Tibial nerve (tissue), 4 donors: ENCODE measurements at regions not wholly inside any gene's neighbourhood (a gene's known extent, or its start where the extent isn't known, plus 50 kb on each side); places are given as distances from the start of the nearest gene placed in this dataset.

Source experiments
- DNase-seq, 2 donors: peaks; one replicate each; pipeline ENCODE4 v3.0.0-alpha.2; 2019; ENCODE audit warnings: low spot score in 2 of 2
- H3K27ac ChIP-seq, 4 donors: fragments of 200-600 bp; sonication (generic) in 3 of 4; one replicate each; pipeline ENCODE4 v1.5.1; 2017 to 2019; ENCODE audit warnings: mild to moderate bottlenecking in 1 of 4
- H3K27me3 ChIP-seq, 2 donors: fragments of 200-600 bp; sonication (generic) in 1 of 2; one replicate each; pipeline versions ENCODE4 v1.5.1 to v1.6.0; 2017 to 2019
- H3K36me3 ChIP-seq, 3 donors: fragments of 200-600 bp; sonication (generic); one replicate each; pipeline ENCODE4 v1.5.1; 2018 to 2019
- H3K4me1 ChIP-seq, 4 donors: fragments of 200-600 bp; sonication (generic) in 3 of 4; one replicate each; pipeline ENCODE4 v1.5.1; 2017 to 2019
- H3K4me3 ChIP-seq, 4 donors: fragments of 200-600 bp; sonication (generic) in 3 of 4; one replicate each; pipeline ENCODE4 v1.5.1; 2017 to 2019; ENCODE audit warnings: mild to moderate bottlenecking in 1 of 4, moderate library complexity in 1 of 4
- H3K9me3 ChIP-seq, 4 donors: fragments of 200-600 bp; sonication (generic) in 3 of 4; one replicate each; pipeline ENCODE4 v1.5.1; 2017 to 2019
- EP300 ChIP-seq, 2 donors: sonication (generic); formaldehyde crosslinking; IDR thresholded peaks; one replicate each; pipeline ENCODE4 v1.6.1; 2017; ENCODE audit warnings: antibody characterized with exemption in 2 of 2, mild to moderate bottlenecking in 1 of 2
- POLR2A ChIP-seq, 2 donors: fragments of 450-650 bp; IDR thresholded peaks; one replicate each; pipeline ENCODE4 v1.6.1; 2017; ENCODE audit warnings: antibody characterized with exemption in 2 of 2, mild to moderate bottlenecking in 2 of 2, moderate library complexity in 2 of 2
- WGBS, 2 donors: methylation state at CpG; one replicate each; pipeline ENCODE4 v1.1.5; 2018; 5-methylcytosine and 5-hydroxymethylcytosine counted together
- TF ChIP-seq, protein P1 (sequence below), 5 experiments: fragments of 200-600 bp in 3 of 5; fragments of 450-650 bp in 2 of 5; sonication (generic) in 3 of 5; IDR thresholded peaks; one replicate each; pipeline ENCODE4 v1.5.1; 2016 to 2019; ENCODE audit warnings: antibody characterized with exemption in 5 of 5, mild to moderate bottlenecking in 3 of 5, moderate library complexity in 2 of 5

DNA sequence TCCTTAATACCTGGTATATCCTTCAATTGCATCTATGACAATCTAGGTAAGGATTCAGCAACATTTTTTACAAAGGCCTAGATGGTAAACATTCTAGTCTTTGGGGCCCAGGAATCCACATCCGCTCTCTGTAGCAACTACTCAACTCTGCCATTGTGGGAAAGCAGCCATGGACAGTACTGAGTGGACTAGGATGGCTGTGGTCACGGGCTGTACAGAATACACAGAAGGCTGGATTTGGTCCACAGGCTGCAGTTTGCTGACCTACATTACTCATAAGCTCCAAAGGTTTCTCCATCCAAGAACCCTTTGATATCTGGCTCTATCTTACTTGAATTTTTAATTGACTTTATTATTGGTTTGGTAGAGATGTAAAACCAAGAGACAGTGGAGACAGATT is 418.3 kb upstream of the LRRTM1 start:
- Histone ChIP-seq H3K4me1 (no peaks in the 10 kb centered on the region), H3K27ac (no peak overlapping the region), H3K36me3 (no peaks in the 10 kb centered on the region), H3K4me3 (no peak overlapping the region), H3K9me3 (peaks cover 0 to 4% (median 0%) of the 10 kb centered on the region in 4 donors), H3K27me3 (no peaks in the 10 kb centered on the region)
- 82 to 91% methylated on average over 2 of the region's 2 CpGs for WGBS, 2 donors
- TF ChIP-seq, protein P1, sequence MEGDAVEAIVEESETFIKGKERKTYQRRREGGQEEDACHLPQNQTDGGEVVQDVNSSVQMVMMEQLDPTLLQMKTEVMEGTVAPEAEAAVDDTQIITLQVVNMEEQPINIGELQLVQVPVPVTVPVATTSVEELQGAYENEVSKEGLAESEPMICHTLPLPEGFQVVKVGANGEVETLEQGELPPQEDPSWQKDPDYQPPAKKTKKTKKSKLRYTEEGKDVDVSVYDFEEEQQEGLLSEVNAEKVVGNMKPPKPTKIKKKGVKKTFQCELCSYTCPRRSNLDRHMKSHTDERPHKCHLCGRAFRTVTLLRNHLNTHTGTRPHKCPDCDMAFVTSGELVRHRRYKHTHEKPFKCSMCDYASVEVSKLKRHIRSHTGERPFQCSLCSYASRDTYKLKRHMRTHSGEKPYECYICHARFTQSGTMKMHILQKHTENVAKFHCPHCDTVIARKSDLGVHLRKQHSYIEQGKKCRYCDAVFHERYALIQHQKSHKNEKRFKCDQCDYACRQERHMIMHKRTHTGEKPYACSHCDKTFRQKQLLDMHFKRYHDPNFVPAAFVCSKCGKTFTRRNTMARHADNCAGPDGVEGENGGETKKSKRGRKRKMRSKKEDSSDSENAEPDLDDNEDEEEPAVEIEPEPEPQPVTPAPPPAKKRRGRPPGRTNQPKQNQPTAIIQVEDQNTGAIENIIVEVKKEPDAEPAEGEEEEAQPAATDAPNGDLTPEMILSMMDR (IDR thresholded peaks at IDR 0.05): no peak
- DNase-seq: no peak

DNA sequence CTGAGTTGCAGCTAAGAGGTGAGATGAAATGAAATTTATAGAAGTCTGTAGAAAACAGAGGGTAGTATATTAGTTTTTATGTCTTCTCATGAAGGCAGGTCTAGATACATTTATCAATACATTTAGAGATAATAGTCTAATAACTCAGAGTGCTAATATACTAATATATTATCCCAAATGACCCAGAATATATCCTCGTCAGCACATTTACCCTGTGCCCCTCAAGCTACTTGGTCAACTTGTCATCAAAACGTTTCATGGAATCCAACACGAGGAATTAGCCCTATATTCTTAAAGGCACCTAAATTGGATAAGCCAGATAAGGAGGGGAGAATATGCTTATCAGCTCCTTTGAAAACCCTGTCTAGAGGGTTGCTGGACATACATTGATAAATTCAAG is 415.1 kb upstream of the LRRTM1 start:
- Histone ChIP-seq H3K4me3 (no peak overlapping the region), H3K27me3 (no peaks in the 10 kb centered on the region), H3K9me3 (no peaks in the 10 kb centered on the region), H3K27ac (no peak overlapping the region), H3K4me1 (no peaks in the 10 kb centered on the region), H3K36me3 (no peaks in the 10 kb centered on the region)
- 90 to 91% methylated on average over 3 of the region's 3 CpGs for WGBS, 2 donors
- TF ChIP-seq EP300 (IDR thresholded peaks at IDR 0.05): no peak
- TF ChIP-seq, protein P1 (IDR thresholded peaks at IDR 0.05): no peak
- no peak for TF ChIP-seq POLR2A (IDR thresholded peaks at IDR 0.05)
- DNase-seq: no peak

DNA sequence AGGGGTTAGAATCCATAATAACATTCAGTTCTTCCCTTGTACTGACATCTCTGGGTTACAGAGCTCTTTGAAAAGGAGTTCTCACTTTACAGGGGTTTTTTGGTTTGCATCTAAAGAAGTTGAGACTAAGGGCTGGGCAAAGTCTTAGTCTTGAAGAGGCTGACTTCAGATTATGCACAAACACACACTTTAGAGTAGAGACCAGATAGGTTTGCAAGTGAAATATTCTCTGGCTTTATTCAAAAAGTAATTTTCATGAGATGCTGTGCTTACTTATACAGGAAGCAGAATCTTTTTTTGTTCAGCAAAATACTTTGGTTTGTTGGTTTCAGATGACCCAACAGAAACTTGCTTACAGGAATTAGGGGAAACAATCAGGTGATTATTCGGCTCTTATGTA is 410.9 kb upstream of the LRRTM1 start:
- Histone ChIP-seq H3K4me3 (no peak overlapping the region), H3K27ac (no peak overlapping the region), H3K36me3 (no peaks in the 10 kb centered on the region), H3K27me3 (peaks cover 0 to 2% of the 10 kb centered on the region in 2 donors), H3K9me3 (no peaks in the 10 kb centered on the region), H3K4me1 (no peaks in the 10 kb centered on the region)
- WGBS, 2 donors: 56 to 100% methylated on average over 1 of the region's 1 CpG
- DNase-seq: no peak
- TF ChIP-seq, protein P1 (IDR thresholded peaks at IDR 0.05): no peak

DNA sequence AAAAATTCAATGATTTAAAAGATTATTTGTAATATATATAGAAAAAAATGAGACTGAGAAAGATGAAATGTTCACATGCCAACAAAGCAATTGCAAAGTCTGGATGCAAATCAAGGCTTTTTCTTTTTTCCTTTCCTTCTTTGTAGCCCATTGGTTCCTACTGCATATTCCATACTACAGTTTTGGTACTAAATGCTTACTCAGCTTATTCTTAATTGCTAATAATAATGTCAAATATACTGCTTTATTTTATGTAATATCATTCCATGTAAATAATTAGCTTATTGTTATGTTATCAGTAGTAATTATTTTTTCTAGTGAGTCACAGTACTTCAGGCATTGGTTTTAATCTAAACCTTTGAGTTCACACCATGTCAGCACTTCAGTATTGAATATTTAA is 407.4 kb upstream of the LRRTM1 start:
- DNase-seq: no peak
- TF ChIP-seq EP300 (IDR thresholded peaks at IDR 0.05) (no peak), POLR2A (IDR thresholded peaks at IDR 0.05) (no peak)
- TF ChIP-seq, protein P1 (IDR thresholded peaks at IDR 0.05): no peak
- Histone ChIP-seq H3K27ac (no peak overlapping the region), H3K9me3 (no peaks in the 10 kb centered on the region), H3K4me1 (no peaks in the 10 kb centered on the region), H3K27me3 (peaks cover 0 to 2% of the 10 kb centered on the region in 2 donors), H3K36me3 (no peaks in the 10 kb centered on the region), H3K4me3 (no peak overlapping the region)

DNA sequence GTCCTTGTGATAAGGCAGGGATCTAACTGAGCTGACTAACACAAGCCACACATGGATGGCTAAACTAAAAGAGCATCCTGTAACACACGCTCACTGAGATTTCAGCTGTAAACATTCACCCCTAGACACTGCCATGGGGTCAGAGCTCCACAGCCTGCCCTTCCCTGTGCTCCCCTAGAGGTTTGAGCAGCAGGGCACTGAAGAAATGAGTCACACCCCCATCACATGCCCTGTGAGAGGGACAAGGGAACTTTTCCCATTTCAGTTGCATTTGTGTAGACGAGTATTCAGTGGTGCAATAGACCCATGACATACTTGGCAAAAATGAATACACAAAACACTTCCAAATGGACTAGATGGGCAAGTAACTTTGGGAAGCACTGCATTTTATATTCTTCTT is 402.4 kb upstream of the LRRTM1 start:
- Histone ChIP-seq H3K36me3 (no peaks in the 10 kb centered on the region), H3K27me3 (peaks cover 0 to 2% of the 10 kb centered on the region in 2 donors), H3K9me3 (no peaks in the 10 kb centered on the region), H3K4me1 (no peaks in the 10 kb centered on the region), H3K27ac (no peak overlapping the region), H3K4me3 (no peak overlapping the region)
- 69 to 80% methylated on average over 2 of the region's 2 CpGs for WGBS, 2 donors
- DNase-seq: no peak
- TF ChIP-seq EP300 (IDR thresholded peaks at IDR 0.05) (no peak), POLR2A (IDR thresholded peaks at IDR 0.05) (no peak)
- TF ChIP-seq, protein P1 (IDR thresholded peaks at IDR 0.05): no peak
